Keratinocyte (primary cell): ENCODE measurements at regions not wholly inside any gene's neighbourhood (a gene's known extent, or its start where the extent isn't known, plus 50 kb on each side); places are given as distances from the start of the nearest gene placed in this dataset.

ENCODE experiments used
- DNase-seq: peaks from one replicate; pipeline ENCODE4 v3.0.0-alpha.2; 2011; ENCODE audit warnings: low read depth, missing footprints, low spot score
- FAIRE-seq: peaks from 2 replicates; lab custom pipeline; 2011; peaks lifted over from hg19 to GRCh38; lab: Jason Lieb, UNC
- H2AFZ ChIP-seq: 2 replicates; pipeline ENCODE4 v1.6.0; 2012; ENCODE audit warnings: low read length, control low read depth, inconsistent platforms; ENCODE audit not compliant: control insufficient read depth
- H3K27ac ChIP-seq: 2 replicates; pipeline ENCODE4 v1.5.1; 2011; ENCODE audit warnings: low read length; ENCODE audit not compliant: control insufficient read depth, insufficient read depth
- H3K27me3 ChIP-seq: 3 replicates; pipeline ENCODE4 v1.6.0; 2011; ENCODE audit warnings: low read length; ENCODE audit not compliant: control insufficient read depth, insufficient read depth; ENCODE audit errors: extremely low read depth
- H3K36me3 ChIP-seq, 2 experiments: 2 replicates in 1 of 2; 3 replicates in 1 of 2; pipeline ENCODE4 v1.5.1; 2011; ENCODE audit warnings: low read length in 2 of 2, mild to moderate bottlenecking in 1 of 2; ENCODE audit not compliant: control insufficient read depth in 2 of 2, insufficient read depth in 2 of 2; ENCODE audit errors: extremely low read depth in 1 of 2
- H3K4me1 ChIP-seq: 3 replicates; pipeline ENCODE4 v1.5.1; 2011; ENCODE audit warnings: low read length; ENCODE audit not compliant: control insufficient read depth, insufficient read depth; ENCODE audit errors: extremely low read depth
- H3K4me2 ChIP-seq: 3 replicates; pipeline ENCODE4 v1.6.0; 2011; ENCODE audit warnings: low read depth, low read length; ENCODE audit not compliant: control insufficient read depth, insufficient read depth; ENCODE audit errors: extremely low read depth
- H3K4me3 ChIP-seq, 3 experiments: fragments of 200-600 bp in 1 of 3; sonication (generic) in 1 of 3; 2 replicates in 2 of 3; 3 replicates in 1 of 3; pipeline ENCODE4 v1.5.1; 2011 to 2016; ENCODE audit warnings: low read length in 3 of 3, mild to moderate bottlenecking in 3 of 3, control low read depth in 2 of 3, inconsistent platforms in 1 of 3, low read depth in 1 of 3, mixed read lengths in 1 of 3, mixed run types in 1 of 3, moderate library complexity in 1 of 3; ENCODE audit not compliant: control insufficient read depth in 2 of 3, insufficient read depth in 2 of 3; ENCODE audit errors: extremely low read depth in 1 of 3
- H3K79me2 ChIP-seq: 2 replicates; pipeline ENCODE4 v1.6.0; 2012; ENCODE audit warnings: low read length; ENCODE audit not compliant: control insufficient read depth, insufficient read depth
- H3K9ac ChIP-seq: 3 replicates; pipeline ENCODE4 v1.6.0; 2011; ENCODE audit warnings: low read length; ENCODE audit not compliant: control insufficient read depth, insufficient read depth; ENCODE audit errors: extremely low read depth
- H3K9me1 ChIP-seq: 3 replicates; pipeline ENCODE4 v1.6.0; 2011; ENCODE audit warnings: low read length; ENCODE audit not compliant: control insufficient read depth, insufficient read depth; ENCODE audit errors: extremely low read depth
- H3K9me3 ChIP-seq: 2 replicates; pipeline ENCODE4 v1.5.1; 2012; ENCODE audit warnings: low read depth, low read length; ENCODE audit not compliant: control insufficient read depth
- H4K20me1 ChIP-seq: 3 replicates; pipeline ENCODE4 v1.6.0; 2011; ENCODE audit warnings: low read length; ENCODE audit not compliant: control insufficient read depth, insufficient read depth; ENCODE audit errors: extremely low read depth
- CTCF ChIP-seq, 3 experiments: IDR thresholded peaks in 1 of 3; conservative IDR thresholded peaks in 1 of 3; optimal IDR thresholded peaks in 1 of 3; 2 replicates in 2 of 3; 3 replicates in 1 of 3; pipeline versions ENCODE3 to v1.5.1; 2011; ENCODE audit warnings: low read length in 3 of 3, mild to moderate bottlenecking in 3 of 3, moderate library complexity in 2 of 3, control low read depth in 1 of 3, inconsistent platforms in 1 of 3; ENCODE audit not compliant: insufficient read depth in 2 of 3; ENCODE audit errors: extremely low read depth in 1 of 3
- EZH2 ChIP-seq: IDR thresholded peaks from one replicate; pipeline ENCODE4 v1.6.1; 2012; ENCODE audit warnings: inconsistent platforms, mild to moderate bottlenecking, low read length, moderate library complexity
- dilution Hi-C: fragments of 300-500 bp; cut with MboI; formaldehyde crosslinking; loops from one replicate; pipeline ENCODE4 v1.7.0; 2020; ENCODE audit warnings: low sequenced_read_pairs; ENCODE audit not compliant: extremely low pct_ligation_motif_present

GRCh38 chr9:100774326-100774725, 196.4 kb downstream of the CAVIN4 start:
- DNase-seq (no peak), FAIRE-seq (no peak)
- TF ChIP-seq EZH2 (no peak), CTCF (optimal IDR thresholded peaks at IDR 0.05 in 1 of 3, IDR thresholded peaks at IDR 0.05 in 1 of 3, conservative IDR thresholded peaks at IDR 0.05 in 1 of 3; ENCODE audit: extremely low read depth in 1 of 3, insufficient read depth in 2 of 3, low read length in 3 of 3) (no peak)
- Histone ChIP-seq H3K9ac (no peak overlapping the region), H4K20me1 (no peaks in the 10 kb centered on the region), H3K4me2 (no peak overlapping the region), H3K4me3 (no peak overlapping the region), H3K27ac (no peak overlapping the region), H2AFZ (no peak overlapping the region), H3K36me3 (no peaks in the 10 kb centered on the region), H3K9me1 (no peaks in the 10 kb centered on the region), H3K4me1 (no peaks in the 10 kb centered on the region), H3K27me3 (no peaks in the 10 kb centered on the region), H3K79me2 (no peaks in the 10 kb centered on the region), H3K9me3 (no peaks in the 10 kb centered on the region)
- dilution Hi-C loops: no loop called here

- no peak overlapping the region for H3K4me3 ChIP-seq
- H3K9ac ChIP-seq: no peak overlapping the region
- no peak for FAIRE-seq
- H3K36me3 ChIP-seq: no peaks in the 10 kb centered on the region
- H3K79me2 ChIP-seq: no peaks in the 10 kb centered on the region
- no peak overlapping the region for H2AFZ ChIP-seq
- dilution Hi-C loops: no loop called here
- no peaks in the 10 kb centered on the region for H3K27me3 ChIP-seq
- no peak for DNase-seq
- no peaks in the 10 kb centered on the region for H4K20me1 ChIP-seq
- H3K27ac ChIP-seq: no peak overlapping the region
- H3K9me3 ChIP-seq: no peaks in the 10 kb centered on the region
- H3K4me2 ChIP-seq: no peak overlapping the region
- no peaks in the 10 kb centered on the region for H3K9me1 ChIP-seq
- H3K4me1 ChIP-seq: no peaks in the 10 kb centered on the region
- TF ChIP-seq EZH2 (no peak), CTCF (optimal IDR thresholded peaks at IDR 0.05 in 1 of 3, IDR thresholded peaks at IDR 0.05 in 1 of 3, conservative IDR thresholded peaks at IDR 0.05 in 1 of 3; ENCODE audit: extremely low read depth in 1 of 3, insufficient read depth in 2 of 3, low read length in 3 of 3) (no peak)
Observed at GRCh38 chr9:100774962-100775361, 197.1 kb downstream of the CAVIN4 start.
